ENCODE measurements at regions not wholly inside any gene's neighbourhood (a gene's known extent, or its start where the extent isn't known, plus 50 kb on each side); places are given as distances from the start of the nearest gene placed in this dataset.
"Not testable (repeated sequence)": the region's sequence is repeated elsewhere in the genome, so short reads cannot be mapped to it uniquely, and the experiment has no call there.

DNA sequence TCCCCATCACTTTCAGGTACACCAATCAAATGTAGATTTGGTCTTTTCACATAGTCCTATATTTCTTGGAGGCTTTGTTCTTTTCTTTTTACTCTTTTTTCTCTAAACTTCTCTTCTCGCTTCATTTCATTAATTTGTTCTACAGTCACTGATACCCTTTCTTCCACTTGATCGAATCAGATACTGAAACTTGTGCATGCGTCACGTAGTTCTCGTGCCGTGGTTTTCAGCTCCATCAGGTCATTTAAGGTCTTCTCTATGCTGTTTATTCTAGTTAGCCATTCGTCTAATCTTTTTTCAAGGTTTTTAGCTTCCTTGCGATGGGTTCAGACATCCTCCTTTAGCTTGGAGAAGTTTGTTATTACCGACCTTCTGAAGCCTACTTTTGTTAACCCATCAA is 70.6 kb downstream of the DLEU7 start:
- DNase-seq = not testable (repeated sequence)
